NT2/D1 (cell line): ENCODE measurements at regions not wholly inside any gene's neighbourhood (a gene's known extent, or its start where the extent isn't known, plus 50 kb on each side); places are given as distances from the start of the nearest gene placed in this dataset.

Experiments
- SUZ12 ChIP-seq: IDR thresholded peaks from 2 replicates; pipeline ENCODE4 v1.6.1; 2011; ENCODE audit not compliant: insufficient read length, insufficient read depth; ENCODE audit errors: extremely low read depth
- YY1 ChIP-seq: IDR thresholded peaks from 2 replicates; pipeline ENCODE4 v1.6.1; 2011; ENCODE audit not compliant: insufficient read length, insufficient read depth
- ZNF274 ChIP-seq: IDR thresholded peaks from 2 replicates; pipeline ENCODE4 v1.6.1; 2011; ENCODE audit warnings: mild to moderate bottlenecking, low read depth, low read length

GRCh38 chr11:11016068-11016467, 158.2 kb upstream of the ZBED5 start:
- TF ChIP-seq ZNF274 (no peak), YY1 (no peak), SUZ12 (no peak)
